ENCODE measurements at regions not wholly inside any gene's neighbourhood (a gene's known extent, or its start where the extent isn't known, plus 50 kb on each side); places are given as distances from the start of the nearest gene placed in this dataset.
"Not testable (repeated sequence)": the region's sequence is repeated elsewhere in the genome, so short reads cannot be mapped to it uniquely, and the experiment has no call there.

DNA sequence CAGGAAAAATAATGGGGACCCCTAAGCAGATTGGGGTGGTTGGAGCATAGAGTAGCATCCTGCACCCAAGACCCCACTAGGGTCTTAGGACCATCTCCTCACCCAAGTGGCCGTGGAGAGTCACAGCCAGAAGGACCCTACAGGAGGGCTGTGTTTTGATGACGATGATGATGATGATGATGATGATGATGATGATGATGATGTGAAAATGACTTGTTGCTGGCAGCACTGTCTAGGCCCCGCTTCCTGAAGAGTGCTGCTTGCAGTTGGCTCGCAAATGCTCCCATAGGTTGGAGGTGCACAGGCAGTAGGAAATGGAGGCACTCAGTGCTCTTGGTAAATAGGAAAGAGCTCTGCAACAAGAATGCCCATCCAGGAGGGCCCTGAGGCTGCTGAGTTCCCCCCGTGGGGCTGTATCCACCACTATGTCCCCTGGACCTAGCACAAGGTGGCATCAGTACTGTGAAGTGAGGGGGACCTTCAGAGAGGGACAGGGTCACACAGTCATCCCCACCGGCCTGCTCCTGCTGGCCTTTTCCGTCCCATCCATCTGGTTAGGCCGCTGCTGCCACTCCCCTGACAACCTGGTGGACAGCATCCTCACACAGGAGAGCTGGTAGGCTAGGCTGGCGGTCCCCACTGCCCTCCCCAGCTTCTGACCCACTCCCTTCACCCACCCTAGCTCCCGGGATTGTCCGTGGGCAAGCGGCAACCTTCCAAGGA lies 139.6 kb downstream of the FOXD2 start:
- no peak for DNase-seq

DNA sequence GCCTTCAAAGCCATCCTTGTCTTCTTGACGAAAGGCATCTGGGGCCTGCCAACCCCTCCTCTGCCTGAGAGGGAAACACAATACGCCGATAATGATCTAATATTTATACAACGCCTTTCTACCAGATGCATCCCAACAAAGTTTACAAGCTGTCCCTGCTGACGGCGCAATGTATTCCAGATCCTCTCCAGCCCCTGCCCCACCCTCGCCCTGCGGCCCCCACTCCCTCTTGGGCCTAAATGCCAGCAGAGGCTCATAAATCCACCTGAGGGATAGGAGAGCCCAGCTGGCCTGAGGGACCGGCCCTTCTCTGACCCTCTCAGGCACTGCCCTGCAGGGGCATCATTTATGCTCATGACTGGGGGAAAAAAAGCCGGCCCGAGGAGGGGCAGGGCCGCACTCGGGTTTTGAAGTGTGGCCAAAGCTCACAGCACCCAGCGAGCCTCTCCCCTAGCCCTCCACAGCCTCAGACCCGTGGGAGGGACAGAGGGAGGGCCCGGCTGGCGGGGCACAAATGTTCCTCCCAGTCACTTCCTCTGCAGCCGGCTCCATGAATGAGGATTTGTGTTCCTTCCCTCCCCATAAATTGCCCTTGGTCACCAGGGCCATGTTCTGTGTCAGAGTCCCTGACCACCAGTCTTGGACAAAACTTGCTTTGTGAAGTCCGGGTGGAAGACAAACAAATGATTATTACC lies 140.3 kb downstream of the FOXD2 start:
- no peak for DNase-seq

DNA sequence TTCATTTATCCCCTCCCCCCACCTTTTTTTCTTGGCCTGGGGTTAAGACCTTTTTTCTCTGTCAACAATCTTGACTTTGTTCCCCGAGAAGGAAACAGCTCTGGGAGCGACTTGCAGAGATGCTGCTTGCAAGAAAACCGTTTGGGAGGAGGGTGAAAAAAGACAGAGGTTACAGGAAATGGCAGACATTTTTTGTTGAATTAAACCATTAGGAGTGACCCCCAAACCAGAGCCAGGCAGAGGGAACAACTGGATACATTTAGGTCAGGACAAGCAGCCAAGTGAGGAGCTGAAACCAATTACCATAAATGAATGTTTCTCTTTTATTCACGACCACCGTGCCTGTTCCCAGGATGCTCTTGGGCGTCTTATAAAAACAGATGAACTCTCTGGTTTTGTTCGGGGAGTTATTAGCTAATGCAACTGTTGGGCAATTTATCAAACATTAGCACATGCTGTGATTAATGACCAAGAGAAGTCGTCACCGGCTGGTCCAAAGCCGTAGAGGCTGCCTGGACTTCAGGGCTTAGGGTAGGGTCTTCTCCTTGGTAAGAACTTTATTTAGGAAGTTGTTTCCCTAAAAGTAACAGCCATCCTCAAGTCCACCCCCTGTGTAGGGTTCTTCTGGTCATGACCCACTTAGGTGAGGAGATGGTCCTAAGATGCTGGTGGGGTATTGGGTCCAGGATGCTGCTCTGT lies 141.0 kb downstream of the FOXD2 start:
- no peak for DNase-seq

DNA sequence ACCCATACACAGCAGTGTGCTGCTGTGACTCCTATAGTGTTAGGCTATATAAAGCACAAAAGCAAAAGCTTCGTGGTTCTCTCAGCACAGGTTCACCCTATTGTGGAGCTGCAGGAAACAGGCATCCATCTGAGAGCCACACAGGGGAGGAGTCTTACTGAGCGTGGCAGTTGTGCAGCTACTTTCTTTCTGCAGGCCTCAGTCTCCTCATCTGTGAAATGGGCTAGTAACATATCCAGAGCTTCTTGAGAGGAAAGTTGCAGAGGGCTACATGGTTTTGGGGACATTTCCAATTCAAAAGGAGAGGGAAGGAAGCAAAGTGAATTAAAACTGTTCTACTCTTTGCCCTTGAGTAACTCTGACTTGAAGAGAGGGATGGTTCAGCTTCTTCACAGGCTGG lies 142.0 kb downstream of the FOXD2 start:
- DNase-seq, result no peak

DNA sequence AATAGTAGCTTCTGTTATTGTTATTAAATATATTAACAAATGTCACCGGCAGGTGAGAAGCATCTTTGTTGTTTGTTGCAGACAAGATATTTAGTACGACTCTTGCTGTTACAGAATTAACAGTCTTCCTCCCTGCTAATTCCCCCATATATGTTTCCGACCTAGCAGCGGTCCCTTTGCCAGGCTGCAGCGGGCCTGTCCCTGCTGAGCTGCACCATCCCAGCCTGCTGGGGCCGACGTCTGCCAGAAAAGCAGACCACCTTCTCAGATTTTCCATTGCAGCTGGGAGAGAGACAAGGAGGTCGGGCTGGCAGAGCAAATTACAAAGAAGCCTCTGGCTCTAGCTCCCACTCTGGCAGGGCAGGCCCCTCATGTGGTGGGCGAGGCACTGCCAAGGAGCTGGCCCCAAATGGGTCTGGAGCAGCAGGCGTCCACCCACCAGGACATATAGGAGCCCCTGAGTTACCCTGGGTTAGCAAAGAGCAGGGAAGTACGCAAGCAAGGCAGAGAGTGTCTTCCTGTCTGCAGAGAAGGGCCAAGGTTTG lies 142.7 kb downstream of the FOXD2 start:
- no peak for DNase-seq

DNA sequence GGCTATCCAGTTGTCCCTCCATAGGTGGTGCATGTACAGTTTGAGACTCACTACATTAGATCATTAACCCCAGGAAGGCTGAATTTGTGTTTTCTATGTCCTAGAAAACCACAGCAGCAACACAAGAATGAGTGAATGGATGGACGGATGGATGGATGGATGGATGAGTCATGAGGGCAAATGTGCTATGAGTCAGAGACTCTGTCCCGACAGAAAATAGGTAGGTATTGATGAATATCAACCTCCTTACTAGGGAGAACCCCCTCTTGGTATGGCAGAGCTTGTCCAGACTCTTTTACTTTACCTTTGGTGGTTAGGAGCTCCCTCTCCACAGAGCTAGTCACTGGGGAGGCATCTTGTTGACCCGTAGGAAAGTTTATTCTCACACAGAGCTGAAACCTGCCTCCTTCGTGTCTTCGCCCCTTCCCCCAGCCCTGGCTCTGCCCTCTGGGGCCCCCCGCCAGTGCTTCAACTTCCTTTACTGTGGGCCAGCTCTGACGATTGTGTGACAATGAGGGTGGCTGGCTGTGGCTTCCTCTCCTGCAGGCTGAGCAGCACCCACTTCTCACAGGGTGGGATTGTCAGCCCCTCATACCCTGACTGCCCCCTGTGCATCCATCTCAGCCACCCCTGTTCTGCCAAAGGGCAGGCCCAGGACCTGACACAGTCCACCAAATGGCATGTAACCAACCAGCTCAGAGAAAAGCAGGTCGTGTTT lies 145.2 kb downstream of the FOXD2 start:
- DNase-seq, result no peak

DNA sequence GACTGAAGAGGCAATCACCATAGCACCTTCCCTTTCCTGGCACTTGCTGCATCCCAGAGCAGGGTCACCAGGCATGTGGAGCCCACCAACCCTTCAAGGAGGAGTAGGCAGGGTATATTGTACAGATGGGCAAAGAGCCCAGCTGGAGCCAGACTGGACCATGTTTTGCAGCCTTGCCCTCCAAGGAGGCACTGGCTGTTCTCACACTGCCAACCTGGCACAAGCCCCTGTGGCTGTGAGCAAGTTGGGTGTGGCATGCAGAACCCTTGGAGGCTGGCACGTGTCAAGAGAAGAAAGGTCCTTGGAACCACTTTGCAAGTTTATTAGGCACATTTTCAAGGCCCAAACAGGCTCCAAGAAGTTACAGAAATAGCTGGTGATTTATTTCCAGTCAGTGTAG lies 146.4 kb downstream of the FOXD2 start:
- DNase-seq, result no peak

DNA sequence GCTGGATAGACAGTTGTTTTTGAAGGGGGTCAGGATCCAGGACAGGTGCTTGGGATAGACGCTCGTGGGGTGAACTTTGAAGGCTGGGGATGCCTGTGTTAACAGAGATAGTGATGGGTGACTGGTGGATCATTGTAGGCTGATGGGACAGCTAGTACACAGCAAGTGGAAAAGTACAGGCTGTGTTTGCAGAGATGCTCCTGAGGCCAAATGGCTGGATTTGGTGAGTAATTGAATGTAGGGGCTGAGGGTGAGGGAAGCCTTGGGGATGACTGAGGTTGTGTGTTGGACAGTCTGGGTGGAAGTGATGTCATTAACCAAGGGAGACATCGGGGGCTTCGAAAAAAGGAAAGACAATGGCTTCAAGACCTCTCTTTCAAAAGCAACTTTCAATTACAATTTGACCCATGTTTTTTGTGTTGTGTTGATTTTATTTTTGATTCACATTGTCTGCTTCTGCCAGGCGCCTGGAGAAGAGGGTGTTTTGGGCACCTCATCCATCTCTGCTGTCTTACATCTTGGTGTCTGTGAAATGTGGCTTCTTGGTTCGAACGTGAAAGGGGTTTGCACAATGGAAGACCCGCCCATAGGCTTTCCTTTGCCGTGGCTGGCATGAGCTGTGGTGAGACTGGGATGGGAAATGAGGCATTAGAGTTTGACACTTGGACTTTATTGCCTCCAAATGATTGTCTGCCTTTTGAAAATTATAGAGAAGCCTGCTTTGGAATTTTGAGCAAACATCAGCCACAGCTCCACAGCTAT lies 147.5 kb downstream of the FOXD2 start:
- DNase-seq, result no peak

DNA sequence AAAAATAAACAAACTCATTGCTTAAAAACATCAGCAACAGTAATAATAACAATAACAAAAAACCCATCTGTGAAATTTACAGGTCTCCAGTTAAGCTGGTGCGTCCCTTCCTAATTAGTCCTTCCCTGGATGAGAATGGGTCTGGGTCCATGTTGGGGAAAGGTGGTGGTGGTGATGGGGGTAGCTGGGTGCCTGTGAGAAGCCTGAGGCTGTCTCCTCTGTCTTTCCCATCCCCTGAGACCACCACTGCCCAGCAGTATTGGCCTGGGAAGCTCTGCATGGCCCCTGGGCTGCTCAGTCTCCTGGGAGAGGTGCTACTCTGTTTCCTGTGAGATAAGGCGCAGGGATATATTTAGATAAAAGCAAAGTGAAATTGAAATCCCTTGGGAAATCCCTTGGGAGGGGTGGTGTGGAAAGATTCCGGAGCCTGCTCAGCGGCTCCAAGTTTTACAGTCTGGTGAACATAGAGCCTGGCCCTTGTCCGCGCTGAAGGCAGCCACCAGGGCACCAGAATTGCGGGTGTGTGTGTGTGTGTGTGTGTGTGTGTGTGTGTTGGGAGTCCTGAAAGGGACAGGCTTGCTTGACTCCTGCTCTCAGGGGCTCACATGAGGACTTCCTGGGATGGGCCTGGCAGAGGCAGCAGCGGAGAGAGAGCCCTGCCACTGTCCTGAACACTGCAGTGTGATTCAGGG lies 150.2 kb downstream of the FOXD2 start:
- no peak for DNase-seq

DNA sequence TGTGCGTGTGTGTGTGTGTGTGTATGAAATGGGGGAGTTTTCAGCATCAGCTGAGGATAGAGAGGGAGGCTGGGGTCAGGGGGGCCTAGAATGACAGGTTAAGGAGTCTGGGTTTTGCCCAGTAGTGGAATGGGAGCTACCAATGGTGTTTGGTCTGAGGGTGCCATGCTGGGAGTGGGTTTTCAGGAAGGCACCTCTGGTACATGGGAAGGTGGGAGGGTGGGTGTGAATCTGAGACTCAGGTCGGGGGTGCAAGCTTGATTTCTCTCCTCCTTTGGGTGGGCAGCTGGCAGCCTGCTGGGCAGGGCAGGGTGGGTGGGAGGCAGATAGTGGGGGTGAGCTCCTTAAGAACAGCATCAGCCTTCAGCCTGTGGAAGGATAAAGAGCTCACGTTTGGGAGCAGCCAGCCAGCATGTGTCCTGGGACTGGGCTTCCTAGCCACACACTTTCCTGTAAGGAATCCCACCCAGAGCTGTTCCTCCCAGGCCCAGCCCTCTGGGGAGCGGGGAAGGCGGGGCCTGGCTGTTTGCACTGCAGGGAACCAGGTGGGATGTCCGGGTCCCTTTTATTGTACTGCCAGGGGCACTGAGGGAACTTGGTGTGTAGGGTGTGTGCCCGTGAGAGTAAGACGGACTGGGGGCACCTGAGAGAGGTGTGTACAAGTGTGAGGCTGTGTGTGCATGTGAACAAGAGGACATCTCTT lies 152.8 kb downstream of the FOXD2 start:
- no peak for DNase-seq

DNA sequence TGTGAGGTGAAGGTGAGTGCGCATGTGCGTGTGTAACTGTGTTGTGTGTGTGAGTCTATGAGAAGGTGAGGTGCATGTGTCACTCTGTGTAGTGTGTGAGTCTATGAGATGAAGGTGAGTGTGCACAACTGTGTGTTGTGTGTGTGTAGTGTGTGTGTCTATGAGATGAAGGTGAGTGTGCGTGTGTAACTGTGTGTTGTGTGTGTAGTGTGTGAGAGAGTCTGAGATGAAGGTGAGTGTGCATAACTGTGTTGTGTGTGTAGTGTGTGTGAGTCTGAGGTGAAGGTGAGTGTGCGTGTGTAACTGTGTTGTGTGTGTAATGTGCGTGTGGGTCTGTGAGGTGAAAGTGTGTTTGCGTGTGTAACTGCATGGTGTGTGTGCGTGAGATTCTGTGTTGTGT lies 154.0 kb downstream of the FOXD2 start:
- DNase-seq, result no peak

DNA sequence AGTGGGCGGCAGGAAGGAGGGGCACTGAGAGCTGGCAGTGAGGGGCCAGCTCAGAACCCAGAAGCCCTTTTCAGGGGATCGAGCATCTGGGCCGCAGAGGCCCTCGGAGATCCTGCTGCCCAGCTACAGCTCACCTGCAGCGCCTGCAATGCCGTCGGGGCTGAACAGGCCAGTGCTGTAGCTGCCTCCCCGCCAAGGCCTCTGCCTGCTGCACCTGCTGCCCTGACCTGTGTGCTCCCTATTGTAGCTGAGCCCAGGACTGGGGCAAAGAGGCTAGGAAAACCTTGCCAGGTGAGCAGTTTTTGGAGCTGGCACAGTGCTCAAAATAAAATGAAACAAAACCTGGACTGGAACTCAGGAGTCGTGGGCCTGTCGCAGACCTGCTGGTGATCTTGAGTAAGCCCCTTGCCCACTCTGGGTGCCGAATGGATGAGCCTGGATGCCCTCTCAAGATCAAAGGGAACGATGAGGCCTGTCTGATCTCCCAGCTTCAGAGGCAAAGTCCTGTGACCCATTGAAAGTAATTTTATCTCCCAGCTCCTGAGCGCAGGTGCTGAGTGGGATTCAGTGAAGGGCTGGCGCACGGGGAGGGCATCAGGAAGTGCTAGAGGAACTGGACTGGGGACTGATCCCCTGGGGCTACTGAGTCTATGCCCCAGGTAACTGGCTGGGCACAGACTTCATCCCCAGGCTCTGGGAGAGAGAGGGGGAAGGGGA lies 154.6 kb downstream of the FOXD2 start:
- DNase-seq, result no peak

DNA sequence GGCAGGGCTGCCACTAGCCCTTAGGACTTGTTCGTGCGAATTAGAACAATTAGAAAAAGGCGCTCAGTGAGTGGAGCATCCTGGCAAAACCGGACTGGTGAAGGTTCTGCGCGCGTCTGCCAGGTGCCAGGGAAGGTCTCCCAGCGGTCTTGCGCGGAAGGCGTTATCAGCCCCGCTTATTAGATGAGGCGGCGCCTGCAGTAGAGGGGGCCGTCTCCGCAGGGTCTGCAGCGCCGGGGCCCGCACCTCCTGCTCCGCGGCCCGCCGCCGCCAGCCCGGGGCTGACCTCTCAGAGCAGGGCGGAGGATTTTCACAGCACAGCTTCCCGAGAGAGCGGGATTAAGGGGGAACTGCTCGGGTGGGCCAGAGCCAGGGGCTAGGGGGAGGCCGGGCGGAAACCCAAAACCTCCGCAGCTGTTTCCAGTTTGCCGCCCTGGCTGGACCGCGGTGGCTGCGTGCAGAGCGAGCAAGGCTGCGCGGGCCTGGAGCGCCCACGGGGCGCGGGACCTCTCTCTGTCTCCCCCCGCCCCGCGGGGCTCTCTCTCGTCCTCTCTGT lies 155.2 kb downstream of the FOXD2 start:
- DNase-seq, result no peak

DNA sequence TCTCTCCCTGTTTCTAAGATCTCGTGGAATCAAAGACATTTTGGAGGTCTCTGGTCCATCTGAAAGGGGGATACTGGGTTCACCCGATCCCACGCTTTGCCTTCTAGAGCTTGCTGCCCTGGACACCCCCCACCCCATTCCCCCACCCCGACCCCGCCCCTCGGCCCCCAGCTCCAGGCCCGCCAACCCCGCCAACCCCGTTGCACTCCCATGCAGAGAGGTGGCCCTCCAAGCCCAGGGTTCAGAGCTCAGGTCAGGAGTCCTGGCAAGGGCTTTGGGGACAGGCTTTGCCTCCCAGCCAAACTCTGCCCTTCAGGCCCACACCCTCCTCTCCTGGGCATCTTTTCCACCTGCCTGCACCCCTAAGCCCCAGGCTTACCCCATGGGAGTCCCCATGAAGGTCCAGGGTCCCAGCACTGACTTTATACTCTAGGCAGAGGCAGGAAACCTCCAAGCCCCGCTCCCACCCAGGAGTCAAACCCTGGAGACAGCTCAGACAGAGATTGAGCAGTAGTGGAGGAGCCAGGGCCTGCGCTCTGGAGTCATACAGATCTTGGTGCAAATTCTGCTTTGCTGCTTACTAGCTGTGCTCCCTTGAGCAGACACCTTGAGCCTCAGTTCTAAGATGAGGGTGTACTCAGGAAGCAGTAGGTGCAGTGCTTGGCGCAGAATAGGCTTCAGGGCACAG lies 155.9 kb downstream of the FOXD2 start:
- no peak for DNase-seq

DNA sequence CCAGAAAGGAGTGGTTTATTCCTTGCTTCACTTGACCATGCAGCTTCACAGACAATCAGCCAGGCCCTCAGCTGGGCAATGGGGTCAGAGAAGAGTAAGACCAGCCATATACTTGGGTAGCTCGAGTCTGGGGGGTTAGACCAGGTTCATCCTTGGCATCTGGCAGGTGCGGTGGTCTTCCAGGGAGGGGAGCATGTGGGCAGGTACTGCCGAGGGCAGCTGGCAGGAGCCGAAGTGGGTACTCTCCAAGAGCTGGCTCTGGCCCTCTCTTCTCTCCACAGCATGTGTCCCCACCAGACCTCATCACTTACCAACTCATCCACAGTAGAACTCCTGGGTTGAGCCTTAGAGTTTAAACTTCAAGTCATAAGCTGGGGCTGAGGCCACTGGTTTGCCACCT lies 156.8 kb downstream of the FOXD2 start:
- no peak for DNase-seq

DNA sequence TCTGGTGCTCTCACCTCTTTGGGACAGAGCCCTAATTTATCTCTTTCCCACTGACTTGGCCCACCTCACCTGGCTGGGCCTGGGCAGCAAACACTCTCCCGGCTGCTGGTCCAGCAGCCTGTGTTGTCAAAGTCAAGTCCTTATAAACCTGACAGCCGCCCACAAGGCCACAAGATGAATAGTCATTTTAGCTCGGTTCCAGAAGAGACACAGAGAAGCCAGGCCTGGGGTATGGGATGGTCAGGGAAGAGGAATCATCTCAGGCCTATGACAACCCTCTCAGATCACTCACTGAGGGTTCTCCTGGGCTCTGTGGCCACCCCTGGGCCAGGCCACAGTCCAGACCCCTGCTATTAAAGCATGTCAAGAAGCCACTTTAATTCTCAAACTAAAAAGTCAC lies 158.5 kb downstream of the FOXD2 start:
- DNase-seq, result no peak

DNA sequence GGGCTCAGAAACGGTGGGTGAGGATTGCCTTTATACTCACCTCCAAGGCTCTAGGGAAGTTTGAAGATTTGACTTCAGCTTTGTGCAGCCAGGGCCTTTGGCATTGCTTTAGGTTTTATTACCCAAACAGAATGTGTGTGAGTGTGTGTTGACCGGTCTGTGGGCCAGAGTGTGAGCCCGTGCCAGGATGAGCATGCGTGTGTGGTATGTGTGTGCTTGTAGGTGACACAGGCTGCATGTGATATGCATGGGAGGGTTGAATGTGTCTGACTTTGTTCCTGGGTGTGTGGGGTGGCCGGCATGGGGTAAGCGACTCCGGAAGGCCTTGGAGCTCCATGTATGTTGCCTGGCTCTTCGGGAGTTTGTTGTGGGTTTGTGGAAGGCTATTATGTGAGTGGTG lies 160.5 kb downstream of the FOXD2 start:
- no peak for DNase-seq

DNA sequence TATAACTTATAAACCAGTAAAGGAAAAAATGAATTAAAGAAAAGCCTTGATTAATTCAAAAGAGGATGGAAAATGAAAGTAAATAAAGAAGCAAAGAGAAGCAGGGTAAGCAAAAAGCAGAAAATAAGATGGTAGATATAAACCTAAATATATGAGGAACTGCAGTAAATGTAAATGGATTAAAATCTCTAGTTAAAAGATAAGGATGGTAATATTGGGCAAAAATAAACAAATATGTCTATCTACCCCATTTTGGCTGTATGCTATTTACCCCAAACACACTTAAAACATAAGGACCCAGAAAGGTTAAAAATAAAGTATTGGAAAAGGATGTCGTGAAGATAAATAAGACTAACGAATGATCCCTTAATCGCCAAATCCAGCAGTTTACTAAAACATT lies 161.9 kb downstream of the FOXD2 start:
- DNase-seq, result no peak

DNA sequence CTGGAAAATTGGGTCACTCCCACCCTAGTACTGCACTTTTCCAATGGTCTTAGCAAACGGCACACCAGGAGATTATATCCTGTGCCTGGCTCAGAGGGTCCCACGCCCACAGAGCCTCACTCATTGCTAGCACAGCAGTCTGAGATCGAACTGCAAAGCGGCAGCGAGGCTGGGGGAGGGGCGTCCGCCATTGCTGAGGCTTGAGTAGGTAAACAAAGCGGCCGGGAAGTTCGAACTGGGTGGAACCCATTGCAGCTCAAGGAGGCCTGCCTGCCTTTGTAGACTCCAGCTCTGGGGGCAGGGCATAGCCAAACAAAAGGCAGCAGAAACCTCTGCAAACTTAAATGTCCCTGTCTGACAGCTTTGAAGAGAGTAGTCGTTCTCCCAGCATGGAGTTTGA lies 164.6 kb downstream of the FOXD2 start:
- DNase-seq, result not testable (repeated sequence)

DNA sequence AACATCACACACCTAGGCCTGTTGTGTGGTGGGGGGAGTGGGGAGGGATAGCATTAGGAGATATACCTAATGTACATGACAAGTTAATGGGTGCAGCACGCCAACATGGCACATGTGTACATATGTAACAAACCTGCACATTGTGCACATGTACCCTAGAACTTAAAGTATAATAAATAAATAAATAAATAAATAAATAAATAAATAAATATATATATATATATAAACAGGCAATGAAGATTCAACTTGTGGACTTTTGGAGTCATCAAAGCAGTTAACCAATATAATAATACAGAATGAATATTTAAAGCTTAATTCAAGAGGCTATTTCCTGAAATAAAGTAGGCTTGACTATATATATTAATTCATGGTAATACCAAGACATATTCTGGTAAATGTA lies 167.0 kb downstream of the FOXD2 start:
- not testable (repeated sequence) for DNase-seq
